WTC11 (cell line): ENCODE measurements at regions not wholly inside any gene's neighbourhood (a gene's known extent, or its start where the extent isn't known, plus 50 kb on each side); places are given as distances from the start of the nearest gene placed in this dataset.

Source experiments
- ATAC-seq: fragments of 200-7000 bp; cut with Tn5 transposase; 2 replicates; pipeline ENCODE4 v1.10.0; 2021; ENCODE audit warnings: mild to moderate bottlenecking, moderate library complexity
- CTCF ChIA-PET: fragments of 300-600 bp; sonication (Branson Sonifier 250); formaldehyde crosslinking; loops from one replicate; lab custom pipeline; 2021; ENCODE audit warnings: antibody characterized with exemption; lab: Charles Lee
- POLR2A ChIA-PET: fragments of 350-600 bp; sonication (Branson Sonifier 250); formaldehyde crosslinking; loops from one replicate; lab custom pipeline; 2021; ENCODE audit warnings: antibody characterized with exemption; lab: Charles Lee
- DNase-seq: peaks from one replicate; pipeline ENCODE4 v3.0.0; 2021; ENCODE audit warnings: low spot score
- H3K27ac Mint-ChIP-seq: 2 replicates; pipeline ENCODE4 v1.8.0; 2021; ENCODE audit warnings: mixed read lengths
- H3K27me3 Mint-ChIP-seq: 2 replicates; pipeline ENCODE4 v1.8.0; 2021; ENCODE audit warnings: low read depth, mild to moderate bottlenecking, moderate library complexity, mixed read lengths
- H3K36me3 Mint-ChIP-seq: 2 replicates; pipeline ENCODE4 v1.8.0; 2021; ENCODE audit warnings: mixed read lengths
- H3K4me1 Mint-ChIP-seq: 2 replicates; pipeline ENCODE4 v1.8.0; 2022; ENCODE audit warnings: mixed read lengths
- H3K4me3 Mint-ChIP-seq: 2 replicates; pipeline ENCODE4 v1.8.0; 2021; ENCODE audit warnings: mild to moderate bottlenecking, moderate library complexity, mixed read lengths
- H3K9me3 Mint-ChIP-seq: 2 replicates; pipeline ENCODE4 v1.8.0; 2021; ENCODE audit warnings: mixed read lengths
- CBFB ChIP-seq: sonication (generic); formaldehyde crosslinking; IDR thresholded peaks from 2 replicates; pipeline ENCODE4 v1.8.1; 2022; ENCODE audit warnings: mild to moderate bottlenecking, low read depth, missing genetic modification reagents
- CREB1 ChIP-seq: sonication (generic); formaldehyde crosslinking; IDR thresholded peaks from 2 replicates; pipeline ENCODE4 v1.8.0; 2023; ENCODE audit warnings: mild to moderate bottlenecking, missing genetic modification reagents
- ESRRA ChIP-seq: sonication (generic); formaldehyde crosslinking; IDR thresholded peaks from 2 replicates; pipeline ENCODE4 v1.8.1; 2022; ENCODE audit warnings: mild to moderate bottlenecking, missing genetic modification reagents, borderline replicate concordance
- FOXK1 ChIP-seq: sonication (generic); formaldehyde crosslinking; IDR thresholded peaks from 2 replicates; pipeline ENCODE4 v1.8.0; 2022; ENCODE audit warnings: mild to moderate bottlenecking, moderate library complexity, missing genetic modification reagents
- IRF2 ChIP-seq: sonication (generic); formaldehyde crosslinking; IDR thresholded peaks from 2 replicates; pipeline ENCODE4 v1.8.0; 2022; ENCODE audit warnings: low read depth, missing genetic modification reagents, borderline replicate concordance
- KAT7 ChIP-seq: sonication (generic); formaldehyde crosslinking; IDR thresholded peaks from 2 replicates; pipeline ENCODE4 v1.8.1; 2023; ENCODE audit warnings: missing genetic modification reagents, mild to moderate bottlenecking, borderline replicate concordance
- NFYB ChIP-seq: sonication (generic); formaldehyde crosslinking; conservative IDR thresholded peaks from 2 replicates; pipeline ENCODE4 v1.8.0; 2022; ENCODE audit warnings: low read depth, missing genetic modification reagents
- NR2C2 ChIP-seq: sonication (generic); formaldehyde crosslinking; IDR thresholded peaks from 2 replicates; pipeline ENCODE4 v1.8.0; 2022; ENCODE audit warnings: mild to moderate bottlenecking, missing genetic modification reagents
- PRRX2 ChIP-seq: fragments of 250-450 bp; sonication (Bioruptor Pico); IDR thresholded peaks from 2 replicates; pipeline ENCODE4 v1.8.0; 2021; ENCODE audit warnings: mild to moderate bottlenecking
- RELA ChIP-seq: sonication (generic); formaldehyde crosslinking; IDR thresholded peaks from 2 replicates; pipeline ENCODE4 v1.8.1; 2022; ENCODE audit warnings: missing genetic modification reagents, mild to moderate bottlenecking, borderline replicate concordance
- RORB ChIP-seq: fragments of 250-450 bp; sonication (Bioruptor Pico); IDR thresholded peaks from 2 replicates; pipeline ENCODE4 v1.9.0; 2021; ENCODE audit warnings: mild to moderate bottlenecking
- SMAD3 ChIP-seq: sonication (generic); formaldehyde crosslinking; IDR thresholded peaks from 2 replicates; pipeline ENCODE4 v1.8.0; 2022; ENCODE audit warnings: missing genetic modification reagents, mild to moderate bottlenecking, borderline replicate concordance
- SMAD4 ChIP-seq: sonication (generic); formaldehyde crosslinking; IDR thresholded peaks from 2 replicates; pipeline ENCODE4 v1.8.0; 2022; ENCODE audit warnings: mild to moderate bottlenecking, missing genetic modification reagents
- SP1 ChIP-seq: sonication (generic); formaldehyde crosslinking; conservative IDR thresholded peaks from 2 replicates; pipeline ENCODE4 v1.8.1; 2022; ENCODE audit warnings: missing genetic modification reagents
- TCF7 ChIP-seq: sonication (generic); formaldehyde crosslinking; IDR thresholded peaks from 2 replicates; pipeline ENCODE4 v1.8.0; 2022; ENCODE audit warnings: mild to moderate bottlenecking, low read depth, missing genetic modification reagents, moderate library complexity
- TEAD1 ChIP-seq: sonication (generic); formaldehyde crosslinking; IDR thresholded peaks from 2 replicates; pipeline ENCODE4 v1.8.0; 2022; ENCODE audit warnings: mild to moderate bottlenecking, missing genetic modification reagents
- TP53 ChIP-seq: sonication (generic); formaldehyde crosslinking; IDR thresholded peaks from 2 replicates; pipeline ENCODE4 v1.8.1; 2023; ENCODE audit warnings: mild to moderate bottlenecking, missing genetic modification reagents
- ZNF232 ChIP-seq: sonication (generic); formaldehyde crosslinking; IDR thresholded peaks from 2 replicates; pipeline ENCODE4 v1.8.0; 2022; ENCODE audit warnings: mild to moderate bottlenecking, missing genetic modification reagents
- ZNF416 ChIP-seq: fragments of 250-450 bp; sonication (Bioruptor Pico); IDR thresholded peaks from 2 replicates; pipeline ENCODE4 v1.9.0; 2021; ENCODE audit warnings: mild to moderate bottlenecking, inconsistent platforms
- ZNF423 ChIP-seq: fragments of 250-450 bp; sonication (Bioruptor Pico); IDR thresholded peaks from 2 replicates; pipeline ENCODE4 v2.1.2; 2022; ENCODE audit warnings: mild to moderate bottlenecking, moderate library complexity
- TF ChIP-seq, protein P1 (sequence below): fragments of 250-450 bp; sonication (Bioruptor Pico); conservative IDR thresholded peaks from 2 replicates; pipeline ENCODE4 v1.9.0; 2021; ENCODE audit warnings: mild to moderate bottlenecking
- TF ChIP-seq, protein P2 (sequence below): sonication (generic); formaldehyde crosslinking; IDR thresholded peaks from 2 replicates; pipeline ENCODE4 v1.8.0; 2022; ENCODE audit warnings: mild to moderate bottlenecking, missing genetic modification reagents
- TF ChIP-seq, protein P3 (sequence below): sonication (generic); formaldehyde crosslinking; IDR thresholded peaks from 2 replicates; pipeline ENCODE4 v1.8.1; 2022; ENCODE audit warnings: mild to moderate bottlenecking, moderate library complexity, missing genetic modification reagents

DNA sequence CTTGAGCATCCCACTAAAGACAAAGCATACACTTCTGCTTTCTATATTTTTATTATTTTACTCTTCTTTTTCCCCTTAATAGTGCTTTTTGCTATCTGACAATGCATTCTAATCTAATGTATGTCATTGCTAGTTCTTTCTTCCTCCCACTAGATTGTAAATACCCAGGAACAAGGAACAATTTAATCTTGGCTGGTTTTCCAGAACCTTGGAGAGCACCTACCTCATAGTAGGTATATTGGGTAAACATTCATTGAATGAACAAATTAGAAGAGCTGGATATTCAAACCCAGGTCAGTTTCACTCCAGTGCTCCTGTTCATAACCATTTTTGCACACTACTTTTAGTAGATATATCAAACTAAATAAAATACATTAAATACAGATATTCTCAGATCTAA is 1617.6 kb upstream of the SLC10A2 start (continued):
- TF ChIP-seq ZNF416 (CRISPR knock-in tag) (no peak), ZNF232 (CRISPR knock-in tag) (no peak), IRF2 (CRISPR knock-in tag) (no peak), ZNF423 (CRISPR knock-in tag) (no peak), NR2C2 (CRISPR knock-in tag) (no peak), TCF7 (CRISPR knock-in tag) (no peak)
- TF ChIP-seq, all 79 proteins: peak for 0

GRCh38 chr13:104678161-104678560 is 1611.9 kb upstream of the SLC10A2 start:
- H3K9me3 Mint-ChIP-seq, result no peaks in the 10 kb centered on the region
- CTCF ChIA-PET, result no interaction called here
- DNase-seq, result no peak
- no peak for TF ChIP-seq SMAD4 (CRISPR knock-in tag)
- TF ChIP-seq ZNF232 (CRISPR knock-in tag), result no peak
- no peak for TF ChIP-seq CBFB
- TF ChIP-seq KAT7, result no peak
- TF ChIP-seq RORB (CRISPR knock-in tag), result no peak
- TF ChIP-seq NFYB (CRISPR knock-in tag), result no peak
- no peak for TF ChIP-seq SMAD3 (CRISPR knock-in tag)
- no peak for TF ChIP-seq RELA (CRISPR knock-in tag)
- TF ChIP-seq, protein P1, sequence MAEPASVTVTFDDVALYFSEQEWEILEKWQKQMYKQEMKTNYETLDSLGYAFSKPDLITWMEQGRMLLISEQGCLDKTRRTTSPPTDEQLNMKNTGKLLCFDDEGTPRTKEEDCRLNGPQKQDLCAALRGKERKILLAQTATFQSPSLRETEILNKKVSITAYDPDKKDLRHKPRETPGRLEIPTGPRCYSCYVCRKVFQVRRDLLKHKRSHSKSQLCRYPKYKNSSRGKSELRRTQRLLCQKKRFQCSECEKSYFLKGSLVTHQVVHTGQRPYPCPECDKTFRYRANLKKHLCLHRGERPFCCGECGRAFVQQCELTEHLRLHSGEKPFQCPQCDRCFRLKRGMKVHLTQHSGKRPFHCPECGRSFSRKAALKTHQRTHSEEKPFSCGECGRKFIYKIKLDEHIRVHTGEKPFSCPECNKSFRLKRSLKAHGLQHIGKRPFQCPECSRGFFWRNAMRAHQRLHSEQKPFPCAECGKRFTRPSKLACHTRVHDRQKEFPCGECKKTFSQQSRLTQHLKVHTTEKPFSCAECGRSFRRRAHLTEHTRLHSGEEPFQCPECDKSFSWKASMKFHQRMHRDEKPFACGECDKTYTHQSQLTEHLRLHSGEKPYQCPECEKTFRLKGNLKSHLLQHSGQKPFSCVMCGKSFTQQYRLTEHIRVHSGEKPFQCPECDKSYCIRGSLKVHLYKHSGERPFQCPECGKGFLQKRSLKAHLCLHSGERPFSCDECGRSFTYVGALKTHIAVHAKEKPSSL, result no peak
- TF ChIP-seq TEAD1 (CRISPR knock-in tag), result no peak
- TF ChIP-seq FOXK1, result no peak
- no peak for TF ChIP-seq ESRRA (CRISPR knock-in tag)
- TF ChIP-seq, all 79 proteins: peak for 0
- no peaks in the 10 kb centered on the region for H3K27me3 Mint-ChIP-seq
- no peaks in the 10 kb centered on the region for H3K36me3 Mint-ChIP-seq
- POLR2A ChIA-PET, result no interaction called here
- H3K4me1 Mint-ChIP-seq, result 0 out of 2 replicates have a peak, but pooled peaks cover 3% of the 10 kb centered on the region
- H3K27ac Mint-ChIP-seq, result no peak overlapping the region
- no peak overlapping the region for H3K4me3 Mint-ChIP-seq
- no peak for ATAC-seq

DNA sequence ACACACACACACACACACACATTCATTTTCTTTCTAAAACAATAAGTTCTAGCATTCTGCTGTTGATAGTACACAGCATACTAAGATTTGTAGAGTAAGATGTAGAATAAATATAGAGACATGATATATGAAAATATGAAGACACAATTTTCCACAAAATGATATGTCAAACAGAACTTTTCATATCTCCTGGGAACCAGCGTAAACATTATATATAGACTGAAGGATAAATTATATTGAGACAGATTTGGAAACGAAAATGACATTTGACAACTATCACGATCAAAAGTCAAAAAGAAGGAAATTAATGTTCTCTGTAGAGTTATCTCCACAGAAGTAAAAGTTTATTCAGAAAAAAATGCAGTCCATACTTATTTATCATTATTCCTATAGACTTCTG is 1605.7 kb upstream of the SLC10A2 start:
- TF ChIP-seq, protein P2, sequence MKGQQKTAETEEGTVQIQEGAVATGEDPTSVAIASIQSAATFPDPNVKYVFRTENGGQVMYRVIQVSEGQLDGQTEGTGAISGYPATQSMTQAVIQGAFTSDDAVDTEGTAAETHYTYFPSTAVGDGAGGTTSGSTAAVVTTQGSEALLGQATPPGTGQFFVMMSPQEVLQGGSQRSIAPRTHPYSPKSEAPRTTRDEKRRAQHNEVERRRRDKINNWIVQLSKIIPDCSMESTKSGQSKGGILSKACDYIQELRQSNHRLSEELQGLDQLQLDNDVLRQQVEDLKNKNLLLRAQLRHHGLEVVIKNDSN (CRISPR knock-in tag), result no peak
- TF ChIP-seq TP53 (CRISPR knock-in tag) (no peak), ESRRA (CRISPR knock-in tag) (no peak), SP1 (CRISPR knock-in tag) (no peak), PRRX2 (no peak), ZNF423 (CRISPR knock-in tag) (no peak), NFYB (CRISPR knock-in tag) (no peak), CREB1 (CRISPR knock-in tag) (no peak)
- TF ChIP-seq, protein P3, sequence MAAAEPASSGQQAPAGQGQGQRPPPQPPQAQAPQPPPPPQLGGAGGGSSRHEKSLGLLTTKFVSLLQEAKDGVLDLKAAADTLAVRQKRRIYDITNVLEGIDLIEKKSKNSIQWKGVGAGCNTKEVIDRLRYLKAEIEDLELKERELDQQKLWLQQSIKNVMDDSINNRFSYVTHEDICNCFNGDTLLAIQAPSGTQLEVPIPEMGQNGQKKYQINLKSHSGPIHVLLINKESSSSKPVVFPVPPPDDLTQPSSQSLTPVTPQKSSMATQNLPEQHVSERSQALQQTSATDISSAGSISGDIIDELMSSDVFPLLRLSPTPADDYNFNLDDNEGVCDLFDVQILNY (CRISPR knock-in tag), result no peak
- ATAC-seq, result no peak
- H3K9me3 Mint-ChIP-seq, result no peaks in the 10 kb centered on the region
- H3K36me3 Mint-ChIP-seq, result no peaks in the 10 kb centered on the region
- no peak overlapping the region for H3K27ac Mint-ChIP-seq
- no peaks in the 10 kb centered on the region for H3K27me3 Mint-ChIP-seq
- POLR2A ChIA-PET, result no interaction called here
- no peaks in the 10 kb centered on the region; the same call in 1 of the 2 replicates for H3K4me1 Mint-ChIP-seq
- no peak overlapping the region for H3K4me3 Mint-ChIP-seq
- no peak for DNase-seq
- CTCF ChIA-PET, result no interaction called here
